CD14-positive monocyte (primary cell): ENCODE measurements at regions not wholly inside any gene's neighbourhood (a gene's known extent, or its start where the extent isn't known, plus 50 kb on each side); places are given as distances from the start of the nearest gene placed in this dataset.

Source experiments
- DNase-seq, 3 donors: peaks; one replicate each; pipeline ENCODE4 v3.0.0-alpha.2; 2011 to 2022
- H2AFZ ChIP-seq: 2 replicates; pipeline ENCODE4 v1.6.0; 2012; ENCODE audit warnings: mild to moderate bottlenecking, low read depth, low read length, inconsistent platforms; ENCODE audit not compliant: insufficient read depth, poor library complexity, severe bottlenecking
- H3K27ac ChIP-seq, 2 donors: 1 replicate in 1 of 2; 2 replicates in 1 of 2; pipeline ENCODE4 v1.5.1; 2012 to 2013; ENCODE audit warnings: low read length in 2 of 2, control low read depth in 1 of 2, inconsistent platforms in 1 of 2, low read depth in 1 of 2, mild to moderate bottlenecking in 1 of 2
- H3K27me3 ChIP-seq, 2 donors: one replicate each; pipeline versions ENCODE4 v1.6.0 to v1.6.1; 2011 to 2013; ENCODE audit warnings: low read length in 2 of 2; ENCODE audit not compliant: control insufficient read depth in 2 of 2, insufficient read depth in 2 of 2
- H3K36me3 ChIP-seq, 2 donors: replicated peaks in 1 of 2; 1 replicate in 1 of 2; 2 replicates in 1 of 2; pipeline versions ENCODE4 v1.5.1 to v1.6.1; 2012 to 2013; ENCODE audit warnings: low read length in 2 of 2, control low read depth in 1 of 2, inconsistent platforms in 1 of 2, mild to moderate bottlenecking in 1 of 2; ENCODE audit not compliant: insufficient read depth in 2 of 2, control insufficient read depth in 1 of 2
- H3K4me1 ChIP-seq, 2 donors: 1 replicate in 1 of 2; 2 replicates in 1 of 2; pipeline versions ENCODE4 v1.5.1 to v1.6.1; 2012 to 2013; ENCODE audit warnings: low read length in 2 of 2, control low read depth in 1 of 2, inconsistent platforms in 1 of 2, mild to moderate bottlenecking in 1 of 2, moderate library complexity in 1 of 2; ENCODE audit not compliant: insufficient read depth in 2 of 2, control insufficient read depth in 1 of 2
- H3K4me2 ChIP-seq: replicated peaks from 2 replicates; pipeline ENCODE3; 2012; ENCODE audit warnings: low read length, moderate library complexity, mild to moderate bottlenecking; ENCODE audit not compliant: poor library complexity, severe bottlenecking; ENCODE audit errors: extremely low read depth
- H3K4me3 ChIP-seq, 3 experiments: fragments of 200-600 bp in 1 of 3; sonication (generic) in 1 of 3; replicated peaks in 1 of 3; 1 replicate in 2 of 3; 2 replicates in 1 of 3; pipeline ENCODE4 v1.5.1; 2011 to 2013; ENCODE audit warnings: low read length in 3 of 3, mild to moderate bottlenecking in 3 of 3, control low read depth in 2 of 3, low read depth in 2 of 3, inconsistent platforms in 1 of 3, moderate library complexity in 1 of 3
- H3K79me2 ChIP-seq: 2 replicates; pipeline ENCODE4 v1.6.0; 2012; ENCODE audit warnings: mild to moderate bottlenecking, control low read depth, inconsistent platforms, low read length, moderate library complexity; ENCODE audit not compliant: insufficient read depth
- H3K9ac ChIP-seq: 2 replicates; pipeline ENCODE4 v1.6.0; 2017; ENCODE audit warnings: low read length, mild to moderate bottlenecking; ENCODE audit not compliant: insufficient read depth, poor library complexity, severe bottlenecking
- H3K9me3 ChIP-seq, 2 donors: replicated peaks in 1 of 2; 1 replicate in 1 of 2; 2 replicates in 1 of 2; pipeline versions ENCODE4 v1.5.1 to v1.6.1; 2012 to 2013; ENCODE audit warnings: low read length in 2 of 2, control low read depth in 1 of 2; ENCODE audit not compliant: control insufficient read depth in 1 of 2, insufficient read depth in 1 of 2
- H4K20me1 ChIP-seq: 2 replicates; pipeline ENCODE4 v1.6.0; 2012; ENCODE audit warnings: mild to moderate bottlenecking, low read length, control low read depth, moderate library complexity; ENCODE audit not compliant: insufficient read depth
- H3K27ac Mint-ChIP-seq, 7 donors: one replicate each; pipeline ENCODE4 v1.8.0; 2020; ENCODE audit warnings: mild to moderate bottlenecking in 7 of 7, mixed read lengths in 7 of 7, moderate library complexity in 6 of 7, inconsistent platforms in 2 of 7
- H3K27me3 Mint-ChIP-seq, 3 donors: one replicate each; pipeline ENCODE4 v1.8.0; 2021 to 2022; ENCODE audit warnings: low read depth in 3 of 3, mild to moderate bottlenecking in 3 of 3, mixed read lengths in 3 of 3, moderate library complexity in 3 of 3, inconsistent platforms in 1 of 3
- H3K36me3 Mint-ChIP-seq, 2 donors: one replicate each; pipeline ENCODE4 v1.8.0; 2020; ENCODE audit warnings: mixed read lengths in 2 of 2, inconsistent platforms in 1 of 2, mild to moderate bottlenecking in 1 of 2
- H3K4me1 Mint-ChIP-seq: one replicate; pipeline ENCODE4 v1.8.0; 2020; ENCODE audit warnings: mild to moderate bottlenecking, mixed read lengths
- H3K4me3 Mint-ChIP-seq, 2 donors: one replicate each; pipeline ENCODE4 v1.8.0; 2020; ENCODE audit warnings: mild to moderate bottlenecking in 2 of 2, mixed read lengths in 2 of 2, moderate library complexity in 1 of 2
- H3K9me3 Mint-ChIP-seq, 7 donors: one replicate each; pipeline ENCODE4 v1.8.0; 2020 to 2022; ENCODE audit warnings: mixed read lengths in 7 of 7, mild to moderate bottlenecking in 6 of 7, moderate library complexity in 6 of 7, inconsistent platforms in 2 of 7
- CTCF ChIP-seq: fragments of 200-600 bp; IDR thresholded peaks from one replicate; pipeline ENCODE4 v1.8.0; 2022; ENCODE audit warnings: antibody characterized with exemption, mild to moderate bottlenecking
- WGBS: methylation state at CpG from one replicate; pipeline ENCODE4 v1.1.5; 2013; ENCODE audit warnings: missing lambda C conversion rate; ENCODE audit not compliant: insufficient coverage; 5-methylcytosine and 5-hydroxymethylcytosine counted together
- intact Hi-C, 2 donors: fragments of 100-400 bp; cut with micrococcal nuclease; formaldehyde crosslinking; loops; one replicate each; pipeline versions ENCODE4 v1.15.0 to v1.15.1; 2023

- Mint-ChIP-seq H3K36me3 (no peaks in the 10 kb centered on the region), H3K4me3 (no peak overlapping the region), H3K9me3 (peaks cover 0 to 3% (median 0%) of the 10 kb centered on the region in 7 donors), H3K27ac (no peak overlapping the region), H3K27me3 (no peaks in the 10 kb centered on the region), H3K4me1 (no peaks in the 10 kb centered on the region)
- no peak for TF ChIP-seq CTCF
- no peaks in the 10 kb centered on the region for H4K20me1 ChIP-seq
- no peaks in the 10 kb centered on the region for H3K4me1 ChIP-seq
- H3K4me2 ChIP-seq = no peak overlapping the region
- H3K36me3 ChIP-seq = no peaks in the 10 kb centered on the region
- H3K27me3 ChIP-seq = no peaks in the 10 kb centered on the region
- H3K9me3 ChIP-seq = no peaks in the 10 kb centered on the region
- no peak overlapping the region for H2AFZ ChIP-seq
- H3K9ac ChIP-seq = no peak overlapping the region
- no peaks in the 10 kb centered on the region for H3K79me2 ChIP-seq
- intact Hi-C loops = no loop called here
- no peak overlapping the region for H3K4me3 ChIP-seq
- no peak for DNase-seq
- H3K27ac ChIP-seq = no peak overlapping the region
These were observed 1291.5 kb upstream of the B3GALT2 start for GRCh38 chr1:194477908-194478307.

- H3K4me1 Mint-ChIP-seq = no peaks in the 10 kb centered on the region
- H3K9me3 Mint-ChIP-seq = peaks cover 0 to 3% (median 0%) of the 10 kb centered on the region in 7 donors
- no peak overlapping the region for H2AFZ ChIP-seq
- H3K9ac ChIP-seq = no peak overlapping the region
- no peaks in the 10 kb centered on the region for H3K27me3 ChIP-seq
- no peak overlapping the region for H3K27ac ChIP-seq
- H3K9me3 ChIP-seq = no peaks in the 10 kb centered on the region
- no peak for DNase-seq
- WGBS = no CpG with 5 or more reads among the region's 2 CpGs
- H3K27me3 Mint-ChIP-seq = no peaks in the 10 kb centered on the region
- no peak overlapping the region for H3K4me3 Mint-ChIP-seq
- intact Hi-C loops = no loop called here
- H3K4me2 ChIP-seq = no peak overlapping the region
- no peaks in the 10 kb centered on the region for H3K36me3 Mint-ChIP-seq
- no peaks in the 10 kb centered on the region for H3K79me2 ChIP-seq
- H3K27ac Mint-ChIP-seq = no peak overlapping the region
- H3K4me1 ChIP-seq = no peaks in the 10 kb centered on the region
- no peaks in the 10 kb centered on the region for H3K36me3 ChIP-seq
- no peak overlapping the region for H3K4me3 ChIP-seq
- no peak for TF ChIP-seq CTCF
- H4K20me1 ChIP-seq = no peaks in the 10 kb centered on the region
These were observed 1290.5 kb upstream of the B3GALT2 start for GRCh38 chr1:194476872-194477271.
